Suprapubic skin (tissue), 4 donors: ENCODE measurements at regions not wholly inside any gene's neighbourhood (a gene's known extent, or its start where the extent isn't known, plus 50 kb on each side); places are given as distances from the start of the nearest gene placed in this dataset.

Source experiments
- EP300 ChIP-seq: sonication (generic); formaldehyde crosslinking; IDR thresholded peaks from one replicate; pipeline ENCODE4 v1.6.1; 2017; ENCODE audit warnings: antibody characterized with exemption
- POLR2A ChIP-seq, 2 donors: fragments of 450-650 bp; IDR thresholded peaks; one replicate each; pipeline ENCODE4 v1.6.1; 2017; ENCODE audit warnings: antibody characterized with exemption in 2 of 2, mild to moderate bottlenecking in 2 of 2, moderate library complexity in 2 of 2
- POLR2AphosphoS5 ChIP-seq, 3 donors: sonication (generic); formaldehyde crosslinking; IDR thresholded peaks; one replicate each; pipeline ENCODE4 v1.6.1; 2017; ENCODE audit warnings: antibody characterized with exemption in 3 of 3
- TF ChIP-seq, protein P1 (sequence below), 2 donors: fragments of 200-600 bp in 1 of 2; fragments of 450-650 bp in 1 of 2; sonication (generic) in 1 of 2; IDR thresholded peaks; one replicate each; pipeline ENCODE4 v1.5.1; 2016 to 2019; ENCODE audit warnings: antibody characterized with exemption in 2 of 2, mild to moderate bottlenecking in 1 of 2, moderate library complexity in 1 of 2

DNA sequence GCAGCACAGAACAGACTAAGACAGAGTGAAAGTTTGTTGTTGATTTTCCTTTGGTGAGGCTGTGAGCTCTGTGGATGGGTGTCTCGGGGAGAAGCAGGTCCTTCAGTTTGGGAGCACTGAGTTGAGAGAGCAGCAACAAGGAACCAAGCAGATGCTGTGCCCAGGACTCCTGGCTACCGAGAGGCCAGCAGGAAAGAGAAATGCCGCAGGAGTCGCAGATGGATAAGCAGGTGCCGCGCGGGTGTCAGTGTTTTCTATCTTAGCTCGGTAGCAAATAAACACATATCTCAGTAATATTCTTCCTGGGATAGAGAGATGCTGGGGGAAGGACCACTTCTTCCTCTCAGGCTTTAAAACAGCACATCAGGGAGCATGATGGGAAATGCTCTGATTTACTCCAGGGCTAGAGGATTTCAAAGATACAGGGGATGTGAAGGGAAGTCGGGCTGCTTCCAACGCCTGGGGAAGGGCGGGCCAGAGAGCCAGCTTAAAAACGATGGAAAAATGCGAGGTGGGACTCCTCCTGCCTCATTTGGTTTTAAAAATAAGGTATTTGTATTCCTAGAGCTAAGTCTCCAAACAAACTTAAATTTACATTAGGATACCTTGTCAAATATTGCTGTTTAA, 470.7 kb upstream of the B3GAT1 start:
- TF ChIP-seq POLR2AphosphoS5 (IDR thresholded peaks at IDR 0.05) (no peak), POLR2A (IDR thresholded peaks at IDR 0.05) (no peak), EP300 (no peak)
- TF ChIP-seq, protein P1, sequence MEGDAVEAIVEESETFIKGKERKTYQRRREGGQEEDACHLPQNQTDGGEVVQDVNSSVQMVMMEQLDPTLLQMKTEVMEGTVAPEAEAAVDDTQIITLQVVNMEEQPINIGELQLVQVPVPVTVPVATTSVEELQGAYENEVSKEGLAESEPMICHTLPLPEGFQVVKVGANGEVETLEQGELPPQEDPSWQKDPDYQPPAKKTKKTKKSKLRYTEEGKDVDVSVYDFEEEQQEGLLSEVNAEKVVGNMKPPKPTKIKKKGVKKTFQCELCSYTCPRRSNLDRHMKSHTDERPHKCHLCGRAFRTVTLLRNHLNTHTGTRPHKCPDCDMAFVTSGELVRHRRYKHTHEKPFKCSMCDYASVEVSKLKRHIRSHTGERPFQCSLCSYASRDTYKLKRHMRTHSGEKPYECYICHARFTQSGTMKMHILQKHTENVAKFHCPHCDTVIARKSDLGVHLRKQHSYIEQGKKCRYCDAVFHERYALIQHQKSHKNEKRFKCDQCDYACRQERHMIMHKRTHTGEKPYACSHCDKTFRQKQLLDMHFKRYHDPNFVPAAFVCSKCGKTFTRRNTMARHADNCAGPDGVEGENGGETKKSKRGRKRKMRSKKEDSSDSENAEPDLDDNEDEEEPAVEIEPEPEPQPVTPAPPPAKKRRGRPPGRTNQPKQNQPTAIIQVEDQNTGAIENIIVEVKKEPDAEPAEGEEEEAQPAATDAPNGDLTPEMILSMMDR (IDR thresholded peaks at IDR 0.05): no peak
